ENCODE measurements at regions not wholly inside any gene's neighbourhood (a gene's known extent, or its start where the extent isn't known, plus 50 kb on each side); places are given as distances from the start of the nearest gene placed in this dataset.
A peak's percentile ranks its signal among the peaks of the same experiment; 100 is the strongest.

DNA sequence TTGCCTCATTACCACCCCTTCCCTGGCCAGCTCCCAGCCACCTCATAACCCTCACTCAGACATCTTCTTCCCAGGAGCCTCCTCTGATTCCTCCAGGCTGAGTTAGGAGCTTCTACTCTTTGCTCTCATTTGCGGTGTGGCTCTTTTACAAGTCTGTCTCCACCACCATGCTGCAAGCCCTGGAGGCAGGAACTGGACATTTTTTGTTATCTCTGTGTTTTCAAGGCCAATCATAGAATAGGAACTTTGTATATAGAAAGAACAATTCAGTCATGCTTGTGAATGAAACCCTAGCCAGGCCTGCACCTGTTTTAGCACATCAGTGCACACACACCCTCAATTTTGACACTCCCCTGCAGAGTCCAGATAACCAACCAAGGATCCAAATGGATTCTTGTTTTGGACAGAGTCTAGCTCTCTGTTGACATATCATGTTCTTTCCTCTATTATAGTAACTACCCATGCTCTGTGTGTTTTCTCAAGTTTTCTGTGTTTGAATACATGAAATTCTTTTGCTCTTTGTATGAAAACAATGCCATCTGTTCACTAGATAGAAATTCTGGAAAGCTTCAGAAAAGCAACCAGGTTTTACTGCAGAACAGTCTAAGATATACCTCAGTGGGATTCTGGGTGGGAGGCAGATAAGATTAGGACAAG, 60.9 kb upstream of the ZNF648 start:
- Histone ChIP-seq H3K36me3 (no peaks in the 10 kb centered on the region), H3K4me1 (no peaks in the 10 kb centered on the region), H3K4me3 (no peak overlapping the region), H3K27ac (no peak overlapping the region), H3K27me3 (no peaks in the 10 kb centered on the region), H3K9me3 (no peaks in the 10 kb centered on the region)
- TF ChIP-seq POLR2AphosphoS5 (IDR thresholded peaks at IDR 0.05) (no peak), POLR2A (IDR thresholded peaks at IDR 0.05) (no peak), CTCF (IDR thresholded peaks at IDR 0.05) (no peak)
- intact Hi-C loops (cut with DNase I; ENCODE audit: low total_unique reads), result no loop called here
- DNase-seq (ENCODE audit: low spot score in 2 of 2), result no peak

GRCh38 chr1:182121787-182122186, 60.3 kb upstream of the ZNF648 start:
- Histone ChIP-seq H3K4me1 (no peaks in the 10 kb centered on the region), H3K27ac (no peak overlapping the region), H3K27me3 (no peaks in the 10 kb centered on the region), H3K36me3 (no peaks in the 10 kb centered on the region), H3K4me3 (no peak overlapping the region), H3K9me3 (no peaks in the 10 kb centered on the region)
- DNase-seq (ENCODE audit: low spot score in 2 of 2), result no peak
- TF ChIP-seq POLR2A (IDR thresholded peaks at IDR 0.05) (no peak), CTCF (IDR thresholded peaks at IDR 0.05) (no peak), POLR2AphosphoS5 (IDR thresholded peaks at IDR 0.05) (no peak)
- intact Hi-C loops (cut with DNase I; ENCODE audit: low total_unique reads), result no loop called here

- Histone ChIP-seq H3K9me3 (no peaks in the 10 kb centered on the region), H3K36me3 (no peaks in the 10 kb centered on the region), H3K4me3 (no peak overlapping the region), H3K27me3 (no peaks in the 10 kb centered on the region), H3K27ac (peak overlapping the region; percentile 37 to 53), H3K4me1 (no peaks in the 10 kb centered on the region)
- intact Hi-C loops (cut with DNase I; ENCODE audit: low total_unique reads), result no loop called here
- no peak for TF ChIP-seq CTCF (IDR thresholded peaks at IDR 0.05)
- TF ChIP-seq POLR2AphosphoS5 (IDR thresholded peaks at IDR 0.05), result no peak
- no peak for TF ChIP-seq POLR2A (IDR thresholded peaks at IDR 0.05)
- no peak for DNase-seq (ENCODE audit: low spot score in 2 of 2)
Measured at GRCh38 chr1:182120411-182121258, 59.1 kb upstream of the ZNF648 start.

DNA sequence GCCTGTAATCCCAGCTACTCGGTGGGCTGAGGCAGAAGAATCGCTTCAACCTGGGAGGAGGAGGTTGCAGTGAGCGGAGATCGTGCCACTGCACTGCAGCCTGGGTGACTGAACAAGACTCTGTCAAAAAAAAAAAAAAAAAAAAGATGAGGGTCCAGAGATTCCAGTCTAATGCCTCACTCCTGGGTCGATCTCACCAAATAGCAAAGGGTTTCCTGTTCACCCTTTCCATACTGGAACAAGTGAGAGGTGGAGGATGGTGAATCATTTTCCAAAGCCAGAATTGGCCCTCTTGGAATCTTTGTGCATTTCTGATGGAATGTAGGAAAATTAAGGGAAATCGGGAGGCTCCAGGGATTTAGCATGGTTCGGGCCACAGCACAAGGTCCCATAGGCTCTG, 58.1 kb upstream of the ZNF648 start:
- no peak overlapping the region for H3K27ac ChIP-seq
- TF ChIP-seq POLR2A (IDR thresholded peaks at IDR 0.05) (no peak), POLR2AphosphoS5 (IDR thresholded peaks at IDR 0.05) (no peak), CTCF (IDR thresholded peaks at IDR 0.05) (no peak)
- no peak overlapping the region for H3K4me3 ChIP-seq
- no peaks in the 10 kb centered on the region for H3K27me3 ChIP-seq
- DNase-seq (ENCODE audit: low spot score in 2 of 2), result no peak
- no peaks in the 10 kb centered on the region for H3K4me1 ChIP-seq
- H3K36me3 ChIP-seq, result no peaks in the 10 kb centered on the region
- intact Hi-C loops (cut with DNase I; ENCODE audit: low total_unique reads), result no loop called here
- no peaks in the 10 kb centered on the region for H3K9me3 ChIP-seq

GRCh38 chr1:182118851-182119250, 57.3 kb upstream of the ZNF648 start:
- Histone ChIP-seq H3K9me3 (no peaks in the 10 kb centered on the region), H3K4me1 (no peaks in the 10 kb centered on the region), H3K36me3 (no peaks in the 10 kb centered on the region), H3K27me3 (no peaks in the 10 kb centered on the region), H3K27ac (no peak overlapping the region), H3K4me3 (no peak overlapping the region)
- no peak for DNase-seq (ENCODE audit: low spot score in 2 of 2)
- TF ChIP-seq CTCF (IDR thresholded peaks at IDR 0.05) (no peak), POLR2AphosphoS5 (IDR thresholded peaks at IDR 0.05) (no peak), POLR2A (IDR thresholded peaks at IDR 0.05) (no peak)
- intact Hi-C loops (cut with DNase I; ENCODE audit: low total_unique reads), result no loop called here
